GM12875 (cell line): ENCODE measurements at regions not wholly inside any gene's neighbourhood (a gene's known extent, or its start where the extent isn't known, plus 50 kb on each side); places are given as distances from the start of the nearest gene placed in this dataset.

Experiments used
- H3K4me3 ChIP-seq: one replicate; pipeline ENCODE4 v1.5.1; 2011; ENCODE audit warnings: low read depth, low read length, control low read depth
- CTCF ChIP-seq: IDR thresholded peaks from 2 replicates; pipeline ENCODE4 v1.5.1; 2011; ENCODE audit warnings: low read depth, mild to moderate bottlenecking, control low read depth, inconsistent platforms, low read length, moderate library complexity, borderline replicate concordance; ENCODE audit not compliant: insufficient read depth

- no peak for TF ChIP-seq CTCF
- H3K4me3 ChIP-seq: no peak overlapping the region
These were observed 153.2 kb upstream of the FBXL7 start for GRCh38 chr5:15346738-15347137.

GRCh38 chr5:15344954-15345353, 155.0 kb upstream of the FBXL7 start:
- no peak for TF ChIP-seq CTCF
- no peak overlapping the region for H3K4me3 ChIP-seq

GRCh38 chr5:15338546-15338945, 161.4 kb upstream of the FBXL7 start:
- no peak overlapping the region for H3K4me3 ChIP-seq
- TF ChIP-seq CTCF: no peak

GRCh38 chr5:15334551-15335266, 165.3 kb upstream of the FBXL7 start:
- no peak overlapping the region for H3K4me3 ChIP-seq
- TF ChIP-seq CTCF: no peak

GRCh38 chr5:15333091-15333490, 166.9 kb upstream of the FBXL7 start:
- TF ChIP-seq CTCF: no peak
- no peak overlapping the region for H3K4me3 ChIP-seq

- no peak overlapping the region for H3K4me3 ChIP-seq
- no peak for TF ChIP-seq CTCF
These were observed 173.0 kb upstream of the FBXL7 start for GRCh38 chr5:15326932-15327331.

- TF ChIP-seq CTCF: no peak
- H3K4me3 ChIP-seq: no peak overlapping the region
These were observed 173.5 kb upstream of the FBXL7 start for GRCh38 chr5:15326471-15326870.
